ENCODE measurements at regions not wholly inside any gene's neighbourhood (a gene's known extent, or its start where the extent isn't known, plus 50 kb on each side); places are given as distances from the start of the nearest gene placed in this dataset.

DNA sequence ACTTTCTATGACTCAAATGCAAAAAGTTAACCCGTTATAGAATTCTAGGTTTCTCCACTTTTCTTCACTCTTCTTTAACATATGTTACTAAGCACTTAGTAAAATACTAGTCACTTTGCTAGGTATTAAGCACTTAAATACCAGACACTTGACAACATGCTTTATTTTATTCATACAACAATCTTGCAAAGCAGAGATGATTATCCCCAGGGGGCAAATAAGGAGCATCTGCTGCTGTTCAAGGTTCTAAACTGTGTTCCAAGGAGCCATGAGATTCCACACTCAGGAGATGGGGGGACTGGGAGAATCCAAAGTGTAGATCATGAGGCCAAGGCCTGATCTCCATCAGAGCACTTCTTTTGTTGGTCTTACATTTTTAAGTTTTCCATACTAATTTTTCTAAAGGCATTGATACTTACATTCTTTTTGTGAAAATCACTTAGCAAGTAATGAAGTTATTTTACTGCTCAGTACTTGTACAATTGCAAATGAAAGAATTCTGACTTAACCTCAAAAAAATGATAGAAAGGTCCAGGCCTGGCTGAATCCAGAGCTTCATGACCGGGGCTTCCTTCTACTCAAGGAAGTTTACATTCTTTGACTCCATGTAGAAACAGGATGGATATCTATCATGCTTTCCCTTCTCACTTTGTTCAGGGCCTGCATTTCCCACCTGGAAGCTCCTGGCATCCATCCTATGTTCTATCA lies 504.4 kb upstream of the WWC1 start:
- TF ChIP-seq, protein P1, sequence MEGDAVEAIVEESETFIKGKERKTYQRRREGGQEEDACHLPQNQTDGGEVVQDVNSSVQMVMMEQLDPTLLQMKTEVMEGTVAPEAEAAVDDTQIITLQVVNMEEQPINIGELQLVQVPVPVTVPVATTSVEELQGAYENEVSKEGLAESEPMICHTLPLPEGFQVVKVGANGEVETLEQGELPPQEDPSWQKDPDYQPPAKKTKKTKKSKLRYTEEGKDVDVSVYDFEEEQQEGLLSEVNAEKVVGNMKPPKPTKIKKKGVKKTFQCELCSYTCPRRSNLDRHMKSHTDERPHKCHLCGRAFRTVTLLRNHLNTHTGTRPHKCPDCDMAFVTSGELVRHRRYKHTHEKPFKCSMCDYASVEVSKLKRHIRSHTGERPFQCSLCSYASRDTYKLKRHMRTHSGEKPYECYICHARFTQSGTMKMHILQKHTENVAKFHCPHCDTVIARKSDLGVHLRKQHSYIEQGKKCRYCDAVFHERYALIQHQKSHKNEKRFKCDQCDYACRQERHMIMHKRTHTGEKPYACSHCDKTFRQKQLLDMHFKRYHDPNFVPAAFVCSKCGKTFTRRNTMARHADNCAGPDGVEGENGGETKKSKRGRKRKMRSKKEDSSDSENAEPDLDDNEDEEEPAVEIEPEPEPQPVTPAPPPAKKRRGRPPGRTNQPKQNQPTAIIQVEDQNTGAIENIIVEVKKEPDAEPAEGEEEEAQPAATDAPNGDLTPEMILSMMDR (optimal IDR thresholded peaks at IDR 0.05 in 1 of 3, IDR thresholded peaks at IDR 0.05 in 1 of 3, conservative IDR thresholded peaks at IDR 0.05 in 1 of 3; ENCODE audit: extremely low read depth in 1 of 3, insufficient read depth in 2 of 3, low read length in 3 of 3): no peak
- no peak for TF ChIP-seq EZH2 (IDR thresholded peaks at IDR 0.05; ENCODE audit: low read length)

All from keratinocyte (primary cell).